ENCODE measurements at regions not wholly inside any gene's neighbourhood (a gene's known extent, or its start where the extent isn't known, plus 50 kb on each side); places are given as distances from the start of the nearest gene placed in this dataset.

GRCh38 chr7:116148108-116148507 lies 62.2 kb upstream of the TES start:
- no peak for DNase-seq

DNA sequence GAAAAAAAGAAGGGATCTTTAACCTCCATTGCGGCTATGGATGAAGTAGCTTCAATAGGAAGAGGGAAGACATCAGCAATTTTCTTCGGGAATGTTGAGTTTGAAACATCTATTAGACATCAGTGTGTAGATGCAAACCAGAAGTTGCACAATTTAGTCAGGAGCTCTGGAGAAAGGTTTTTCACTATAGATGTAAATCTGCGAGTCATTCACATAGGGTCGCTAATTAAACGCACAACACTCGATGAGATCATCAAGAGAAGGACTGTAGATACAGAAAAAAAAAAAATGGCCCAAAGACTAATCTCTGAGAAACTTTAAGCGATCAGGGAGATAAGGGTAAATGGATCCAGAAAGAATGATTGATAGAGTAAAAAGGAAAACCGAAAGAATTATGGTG lies 61.7 kb upstream of the TES start:
- DNase-seq = no peak

- DNase-seq = no peak
Observed at GRCh38 chr7:116150588-116150987, 59.8 kb upstream of the TES start.

- no peak for DNase-seq
Observed at GRCh38 chr7:116152276-116152675, 58.1 kb upstream of the TES start.

DNA sequence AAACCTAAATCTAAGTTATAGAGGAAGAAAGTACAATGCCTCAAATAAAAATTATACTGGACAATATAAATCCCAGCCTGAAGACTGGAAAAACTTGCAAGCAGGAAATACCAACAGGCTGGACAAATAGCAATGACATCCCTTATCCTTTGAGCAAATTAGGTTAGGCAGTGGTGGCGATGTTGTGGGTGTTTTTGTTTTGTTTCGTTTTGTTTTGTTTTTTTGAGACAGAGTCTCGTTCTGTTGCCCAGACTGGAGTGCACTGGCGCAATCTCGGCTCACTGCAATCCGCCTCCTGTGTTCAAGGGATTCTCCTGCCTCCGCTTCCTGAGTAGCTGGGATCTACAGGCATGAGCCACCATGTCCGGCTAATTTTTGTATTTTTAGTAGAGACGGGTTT lies 57.3 kb upstream of the TES start:
- DNase-seq = no peak

- peak; percentile 15 for DNase-seq
Observed at GRCh38 chr7:116159711-116160110, 50.6 kb upstream of the TES start.

Measured in hematopoietic multipotent progenitor cell treated with erythropoietin and hydrocortisone succinate and interleukin-3 and kit ligand, for 6 days (in vitro differentiated cells).